Fibroblast of peridontal ligament (primary cell): ENCODE measurements at regions not wholly inside any gene's neighbourhood (a gene's known extent, or its start where the extent isn't known, plus 50 kb on each side); places are given as distances from the start of the nearest gene placed in this dataset.

ENCODE experiments used
- DNase-seq: peaks from one replicate; pipeline ENCODE4 v3.0.0-alpha.2; 2010; ENCODE audit errors: extremely low read depth

- DNase-seq: peak; percentile 63
These were observed 857.4 kb downstream of the USP25 start for GRCh38 chr21:16587141-16587581.

- DNase-seq: peak; percentile 79
These were observed 858.0 kb downstream of the USP25 start for GRCh38 chr21:16587681-16588375.

- peak; percentile 79 for DNase-seq
These were observed 858.7 kb downstream of the USP25 start for GRCh38 chr21:16588433-16588860.

- peak; percentile 38 for DNase-seq
These were observed 859.5 kb downstream of the USP25 start for GRCh38 chr21:16589006-16589898.

GRCh38 chr21:16590186-16590585, 860.4 kb downstream of the USP25 start:
- DNase-seq: no peak

- DNase-seq: no peak
These were observed 861.0 kb downstream of the USP25 start for GRCh38 chr21:16590641-16591292.

- DNase-seq: no peak
These were observed 862.6 kb downstream of the USP25 start for GRCh38 chr21:16592381-16592780.

- no peak for DNase-seq
These were observed 864.4 kb downstream of the USP25 start for GRCh38 chr21:16594191-16594590.

- no peak for DNase-seq
These were observed 866.6 kb downstream of the USP25 start for GRCh38 chr21:16596369-16596768.

- DNase-seq: no peak
These were observed 868.0 kb downstream of the USP25 start for GRCh38 chr21:16597753-16598152.

- peak; percentile 47 for DNase-seq
These were observed 875.8 kb downstream of the USP25 start for GRCh38 chr21:16605597-16605996.

- no peak for DNase-seq
These were observed 876.5 kb downstream of the USP25 start for GRCh38 chr21:16606271-16606670.

- no peak for DNase-seq
These were observed 878.5 kb downstream of the USP25 start for GRCh38 chr21:16608209-16608830.

- no peak for DNase-seq
These were observed 889.5 kb downstream of the USP25 start for GRCh38 chr21:16619281-16619680.

GRCh38 chr21:16620786-16621320, 891.1 kb downstream of the USP25 start:
- no peak for DNase-seq

- DNase-seq: no peak
These were observed 888.2 kb upstream of the CXADR start for GRCh38 chr21:16624479-16625118.

- no peak for DNase-seq
These were observed 887.4 kb upstream of the CXADR start for GRCh38 chr21:16625491-16625890.

GRCh38 chr21:16633831-16634459, 878.9 kb upstream of the CXADR start:
- peak; percentile 68 for DNase-seq

- no peak for DNase-seq
These were observed 878.3 kb upstream of the CXADR start for GRCh38 chr21:16634515-16634914.

GRCh38 chr21:16640297-16641027, 872.4 kb upstream of the CXADR start:
- DNase-seq: no peak
